ENCODE measurements at regions not wholly inside any gene's neighbourhood (a gene's known extent, or its start where the extent isn't known, plus 50 kb on each side); places are given as distances from the start of the nearest gene placed in this dataset.

DNA sequence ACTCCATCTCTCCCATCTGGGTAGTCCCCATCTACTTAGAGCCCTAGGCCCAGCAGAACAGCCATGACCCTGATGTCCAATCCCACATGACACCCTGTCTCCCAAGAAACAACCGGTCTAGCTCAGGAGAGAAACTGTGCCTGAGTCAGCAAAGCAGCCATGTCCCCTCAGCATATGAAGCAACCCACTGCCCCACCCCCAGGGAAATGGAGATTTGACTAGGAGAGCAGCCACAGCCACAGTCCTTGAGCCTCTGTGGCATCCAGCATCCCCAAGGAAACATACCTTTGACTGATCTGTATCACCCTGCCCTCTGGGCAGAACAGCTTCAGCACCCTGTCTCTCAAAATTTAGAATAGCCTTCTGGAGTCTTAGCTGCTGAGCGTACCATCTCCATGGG is 641.9 kb upstream of the FBXO33 start:
- TF ChIP-seq, protein P1, sequence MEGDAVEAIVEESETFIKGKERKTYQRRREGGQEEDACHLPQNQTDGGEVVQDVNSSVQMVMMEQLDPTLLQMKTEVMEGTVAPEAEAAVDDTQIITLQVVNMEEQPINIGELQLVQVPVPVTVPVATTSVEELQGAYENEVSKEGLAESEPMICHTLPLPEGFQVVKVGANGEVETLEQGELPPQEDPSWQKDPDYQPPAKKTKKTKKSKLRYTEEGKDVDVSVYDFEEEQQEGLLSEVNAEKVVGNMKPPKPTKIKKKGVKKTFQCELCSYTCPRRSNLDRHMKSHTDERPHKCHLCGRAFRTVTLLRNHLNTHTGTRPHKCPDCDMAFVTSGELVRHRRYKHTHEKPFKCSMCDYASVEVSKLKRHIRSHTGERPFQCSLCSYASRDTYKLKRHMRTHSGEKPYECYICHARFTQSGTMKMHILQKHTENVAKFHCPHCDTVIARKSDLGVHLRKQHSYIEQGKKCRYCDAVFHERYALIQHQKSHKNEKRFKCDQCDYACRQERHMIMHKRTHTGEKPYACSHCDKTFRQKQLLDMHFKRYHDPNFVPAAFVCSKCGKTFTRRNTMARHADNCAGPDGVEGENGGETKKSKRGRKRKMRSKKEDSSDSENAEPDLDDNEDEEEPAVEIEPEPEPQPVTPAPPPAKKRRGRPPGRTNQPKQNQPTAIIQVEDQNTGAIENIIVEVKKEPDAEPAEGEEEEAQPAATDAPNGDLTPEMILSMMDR (conservative IDR thresholded peaks at IDR 0.05 in 1 of 2, IDR thresholded peaks at IDR 0.05 in 1 of 2; ENCODE audit: low read depth in 1 of 2, low read length in 2 of 2), result no peak
- TF ChIP-seq EZH2 (IDR thresholded peaks at IDR 0.05; ENCODE audit: low read length, missing control alignments), result no peak

Data from fibroblast of lung (primary cell).